ENCODE measurements at regions not wholly inside any gene's neighbourhood (a gene's known extent, or its start where the extent isn't known, plus 50 kb on each side); places are given as distances from the start of the nearest gene placed in this dataset.

GRCh38 chr9:99403371-99403770 lies 181.3 kb downstream of the SEC61B start:
- no peak for DNase-seq

- DNase-seq: no peak
These were observed 183.3 kb downstream of the SEC61B start for GRCh38 chr9:99405359-99405758.

GRCh38 chr9:99406939-99407338 lies 184.9 kb downstream of the SEC61B start:
- DNase-seq: no peak

- no peak for DNase-seq
These were observed 189.0 kb downstream of the SEC61B start for GRCh38 chr9:99411068-99411467.

GRCh38 chr9:99411479-99412115 lies 189.5 kb downstream of the SEC61B start:
- no peak for DNase-seq

GRCh38 chr9:99412606-99413005 lies 190.5 kb downstream of the SEC61B start:
- no peak for DNase-seq

DNA sequence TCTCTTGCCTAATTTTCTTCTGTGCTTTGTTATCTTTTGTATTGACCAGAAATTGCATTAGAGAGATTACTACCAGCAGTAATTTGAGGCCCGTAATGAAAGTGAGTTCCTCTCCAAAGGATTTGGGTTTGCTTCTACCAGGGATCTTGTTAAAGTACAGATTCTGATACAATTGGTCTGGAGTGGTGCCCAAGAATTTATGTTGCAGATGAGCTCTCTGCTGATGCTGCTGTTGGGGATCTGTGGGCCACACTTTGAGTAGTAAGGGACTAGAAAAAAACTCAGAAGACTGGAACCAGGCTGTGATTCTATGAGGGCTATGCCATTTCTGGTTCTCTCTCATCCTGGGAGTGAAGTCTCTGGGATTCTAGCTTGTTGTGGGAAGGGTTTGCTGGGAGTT lies 192.2 kb downstream of the SEC61B start:
- DNase-seq: no peak

GRCh38 chr9:99415606-99416005 lies 193.5 kb downstream of the SEC61B start:
- no peak for DNase-seq

GRCh38 chr9:99416007-99416406 lies 193.9 kb downstream of the SEC61B start:
- DNase-seq: no peak

GRCh38 chr9:99419070-99419469 lies 197.0 kb downstream of the SEC61B start:
- DNase-seq: no peak

GRCh38 chr9:99421369-99421768 lies 199.3 kb downstream of the SEC61B start:
- no peak for DNase-seq

GRCh38 chr9:99425124-99425523 lies 203.0 kb downstream of the SEC61B start:
- no peak for DNase-seq

- no peak for DNase-seq
These were observed 204.1 kb downstream of the SEC61B start for GRCh38 chr9:99425923-99426842.

DNA sequence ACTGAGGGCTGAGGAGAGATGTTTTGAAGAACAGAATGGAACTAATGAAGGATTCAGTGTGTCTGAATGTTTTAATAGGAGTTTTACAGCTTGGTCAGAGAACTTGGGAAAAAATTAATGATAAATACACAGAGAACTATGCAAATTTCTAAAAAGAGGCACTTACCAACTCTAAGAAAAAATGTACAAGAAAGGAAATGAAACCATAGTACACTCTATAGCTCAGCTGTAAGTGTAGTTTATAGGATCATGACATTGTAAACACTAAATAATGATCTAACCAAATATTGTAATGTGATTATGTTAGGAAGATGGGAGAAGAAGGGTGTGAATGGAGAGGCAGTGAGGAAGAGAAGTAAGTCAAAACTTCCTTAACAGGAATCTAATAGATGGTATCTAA lies 205.2 kb downstream of the SEC61B start:
- no peak for DNase-seq

DNA sequence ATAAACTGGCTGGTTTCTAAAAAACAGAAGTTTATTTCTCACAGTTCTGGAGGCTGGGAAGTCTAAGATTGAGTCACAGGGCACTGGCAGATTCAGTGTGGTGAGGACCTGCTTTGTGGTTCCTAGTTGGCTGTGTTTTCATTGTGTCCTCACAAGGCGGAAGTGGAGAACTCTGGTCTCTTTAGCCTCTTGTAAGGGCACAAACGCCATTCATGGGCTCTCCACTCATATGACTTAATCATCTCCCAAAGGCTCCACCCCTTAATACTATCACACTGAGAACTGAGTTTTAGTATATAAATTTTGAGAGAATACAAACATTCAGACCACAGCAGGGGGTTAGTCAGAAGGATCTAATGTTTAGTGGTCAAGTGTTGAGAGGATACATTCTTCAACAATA lies 208.2 kb downstream of the SEC61B start:
- DNase-seq: no peak

DNA sequence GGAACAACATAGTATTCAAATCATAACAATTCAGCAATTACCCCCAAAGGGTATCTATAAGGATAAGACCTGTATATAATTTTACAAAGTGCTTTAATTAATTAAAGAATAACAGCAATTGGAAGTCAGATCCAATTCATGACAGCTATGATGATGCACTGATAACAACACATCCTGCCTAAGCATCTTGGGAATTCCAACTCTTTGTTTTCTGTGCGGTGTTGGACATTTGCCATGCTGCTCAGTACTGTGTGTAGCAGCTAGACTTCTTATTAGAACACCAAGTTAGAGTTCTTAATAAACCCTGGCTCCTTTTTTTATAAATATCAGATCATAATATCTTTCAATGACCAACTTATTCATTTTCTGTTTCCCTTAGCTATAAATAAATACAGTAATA lies 209.0 kb downstream of the SEC61B start:
- no peak for DNase-seq

GRCh38 chr9:99432075-99432474 lies 210.0 kb downstream of the SEC61B start:
- DNase-seq: no peak

DNA sequence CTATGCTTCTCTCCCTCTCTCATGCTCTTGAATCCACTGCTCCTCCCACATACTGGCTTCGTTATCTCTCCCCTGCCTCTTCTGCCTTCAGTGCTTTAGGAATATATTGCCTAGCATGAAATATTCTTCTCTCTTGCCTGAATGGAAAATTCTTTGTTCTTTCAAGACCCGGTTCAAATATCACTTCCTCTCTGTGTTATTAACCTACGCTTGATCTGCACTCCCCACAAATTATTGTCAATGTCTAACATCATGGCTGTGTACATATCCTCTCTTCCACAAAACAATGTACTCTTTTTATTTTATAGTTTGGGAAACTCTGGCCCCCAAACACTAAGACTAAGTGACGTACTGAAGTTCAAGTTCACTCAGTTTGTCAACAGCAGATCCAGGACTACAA lies 211.0 kb downstream of the SEC61B start:
- no peak for DNase-seq

DNA sequence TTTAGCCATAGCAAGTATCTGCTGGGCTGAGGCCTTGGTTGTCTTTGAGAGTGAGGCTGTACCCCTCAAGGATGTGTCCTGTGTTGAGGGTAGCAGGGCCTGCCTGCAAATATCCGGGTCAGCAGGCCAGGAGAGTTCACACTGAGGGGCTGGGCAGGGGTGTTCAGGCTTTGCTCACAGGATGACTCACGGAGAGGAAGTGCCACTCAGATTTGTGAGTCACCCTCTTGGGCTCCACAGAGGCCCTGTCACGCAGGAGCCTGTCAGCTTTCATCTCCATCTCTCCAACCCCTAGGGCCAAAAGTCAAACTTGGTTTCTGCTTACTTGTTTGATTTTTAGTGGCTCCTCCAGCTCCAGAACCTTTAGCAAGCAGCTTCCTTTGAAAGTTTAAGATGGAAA lies 211.5 kb downstream of the SEC61B start:
- DNase-seq: no peak

GRCh38 chr9:99436616-99437015 lies 214.5 kb downstream of the SEC61B start:
- no peak for DNase-seq

- no peak for DNase-seq
These were observed 215.1 kb downstream of the SEC61B start for GRCh38 chr9:99437145-99437544.

- DNase-seq: no peak
These were observed 216.5 kb downstream of the SEC61B start for GRCh38 chr9:99438596-99438995.

GRCh38 chr9:99441829-99442228 lies 219.7 kb downstream of the SEC61B start:
- DNase-seq: no peak

- peak; percentile 35 for DNase-seq
These were observed 223.3 kb downstream of the SEC61B start for GRCh38 chr9:99445371-99445891.

Measured in left hindlimb (tissue), 1 donor.